ENCODE measurements at regions not wholly inside any gene's neighbourhood (a gene's known extent, or its start where the extent isn't known, plus 50 kb on each side); places are given as distances from the start of the nearest gene placed in this dataset.

DNA sequence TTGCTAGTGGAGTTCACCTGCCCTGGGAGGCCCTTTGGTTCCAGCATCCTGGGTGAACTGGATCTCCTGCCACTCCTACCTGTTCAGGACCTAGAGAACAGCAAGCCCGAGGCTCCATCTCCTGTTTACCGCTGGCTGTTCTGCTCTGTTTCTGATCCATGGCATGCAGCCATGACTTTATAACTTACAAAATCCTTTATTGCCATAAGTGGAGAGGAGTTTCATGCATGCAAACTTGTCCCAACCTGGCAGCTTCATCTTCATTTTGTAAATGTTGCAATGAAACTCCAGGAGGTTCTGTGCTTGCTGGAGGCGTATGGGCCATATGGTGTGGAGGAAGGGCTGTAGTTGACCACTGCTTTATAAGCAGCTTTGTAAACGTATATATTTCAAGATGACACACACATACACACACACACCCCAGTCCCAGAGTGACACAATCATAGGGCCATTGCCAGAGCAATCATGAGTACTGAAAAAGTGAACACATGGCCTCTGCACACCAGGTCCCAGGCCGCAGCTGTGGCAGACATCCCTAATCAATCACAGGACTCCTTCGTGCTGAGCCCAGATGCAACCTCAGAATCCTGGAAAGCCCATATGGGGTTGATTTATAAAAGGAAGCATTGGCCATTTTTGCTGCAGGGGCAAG is 69.0 kb downstream of the UBIAD1 start:
- Histone ChIP-seq H3K27me3 (ENCODE audit: insufficient read depth, poor library complexity, severe bottlenecking) (peaks cover 13% of the 10 kb centered on the region), H3K27ac (replicated peaks) (no peak overlapping the region), H3K4me3 (replicated peaks; ENCODE audit: insufficient read depth, low read length) (no peak overlapping the region)
- no peak for TF ChIP-seq GABPA (IDR thresholded peaks at IDR 0.05; ENCODE audit: low read depth)
- TF ChIP-seq SPI1 (IDR thresholded peaks at IDR 0.05; ENCODE audit: borderline replicate concordance, low read depth): no peak
- TF ChIP-seq, protein P1, sequence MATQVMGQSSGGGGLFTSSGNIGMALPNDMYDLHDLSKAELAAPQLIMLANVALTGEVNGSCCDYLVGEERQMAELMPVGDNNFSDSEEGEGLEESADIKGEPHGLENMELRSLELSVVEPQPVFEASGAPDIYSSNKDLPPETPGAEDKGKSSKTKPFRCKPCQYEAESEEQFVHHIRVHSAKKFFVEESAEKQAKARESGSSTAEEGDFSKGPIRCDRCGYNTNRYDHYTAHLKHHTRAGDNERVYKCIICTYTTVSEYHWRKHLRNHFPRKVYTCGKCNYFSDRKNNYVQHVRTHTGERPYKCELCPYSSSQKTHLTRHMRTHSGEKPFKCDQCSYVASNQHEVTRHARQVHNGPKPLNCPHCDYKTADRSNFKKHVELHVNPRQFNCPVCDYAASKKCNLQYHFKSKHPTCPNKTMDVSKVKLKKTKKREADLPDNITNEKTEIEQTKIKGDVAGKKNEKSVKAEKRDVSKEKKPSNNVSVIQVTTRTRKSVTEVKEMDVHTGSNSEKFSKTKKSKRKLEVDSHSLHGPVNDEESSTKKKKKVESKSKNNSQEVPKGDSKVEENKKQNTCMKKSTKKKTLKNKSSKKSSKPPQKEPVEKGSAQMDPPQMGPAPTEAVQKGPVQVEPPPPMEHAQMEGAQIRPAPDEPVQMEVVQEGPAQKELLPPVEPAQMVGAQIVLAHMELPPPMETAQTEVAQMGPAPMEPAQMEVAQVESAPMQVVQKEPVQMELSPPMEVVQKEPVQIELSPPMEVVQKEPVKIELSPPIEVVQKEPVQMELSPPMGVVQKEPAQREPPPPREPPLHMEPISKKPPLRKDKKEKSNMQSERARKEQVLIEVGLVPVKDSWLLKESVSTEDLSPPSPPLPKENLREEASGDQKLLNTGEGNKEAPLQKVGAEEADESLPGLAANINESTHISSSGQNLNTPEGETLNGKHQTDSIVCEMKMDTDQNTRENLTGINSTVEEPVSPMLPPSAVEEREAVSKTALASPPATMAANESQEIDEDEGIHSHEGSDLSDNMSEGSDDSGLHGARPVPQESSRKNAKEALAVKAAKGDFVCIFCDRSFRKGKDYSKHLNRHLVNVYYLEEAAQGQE (IDR thresholded peaks at IDR 0.05; ENCODE audit: insufficient replicate concordance, low read depth): no peak
- TF ChIP-seq POLR2AphosphoS5 (IDR thresholded peaks at IDR 0.05; ENCODE audit: low read depth): no peak
- TF ChIP-seq, protein P2, sequence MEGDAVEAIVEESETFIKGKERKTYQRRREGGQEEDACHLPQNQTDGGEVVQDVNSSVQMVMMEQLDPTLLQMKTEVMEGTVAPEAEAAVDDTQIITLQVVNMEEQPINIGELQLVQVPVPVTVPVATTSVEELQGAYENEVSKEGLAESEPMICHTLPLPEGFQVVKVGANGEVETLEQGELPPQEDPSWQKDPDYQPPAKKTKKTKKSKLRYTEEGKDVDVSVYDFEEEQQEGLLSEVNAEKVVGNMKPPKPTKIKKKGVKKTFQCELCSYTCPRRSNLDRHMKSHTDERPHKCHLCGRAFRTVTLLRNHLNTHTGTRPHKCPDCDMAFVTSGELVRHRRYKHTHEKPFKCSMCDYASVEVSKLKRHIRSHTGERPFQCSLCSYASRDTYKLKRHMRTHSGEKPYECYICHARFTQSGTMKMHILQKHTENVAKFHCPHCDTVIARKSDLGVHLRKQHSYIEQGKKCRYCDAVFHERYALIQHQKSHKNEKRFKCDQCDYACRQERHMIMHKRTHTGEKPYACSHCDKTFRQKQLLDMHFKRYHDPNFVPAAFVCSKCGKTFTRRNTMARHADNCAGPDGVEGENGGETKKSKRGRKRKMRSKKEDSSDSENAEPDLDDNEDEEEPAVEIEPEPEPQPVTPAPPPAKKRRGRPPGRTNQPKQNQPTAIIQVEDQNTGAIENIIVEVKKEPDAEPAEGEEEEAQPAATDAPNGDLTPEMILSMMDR (IDR thresholded peaks at IDR 0.05; ENCODE audit: insufficient read depth, low read length): no peak
- no peak for DNase-seq (ENCODE audit: low read depth in 1 of 2, low spot score in 1 of 2)

DNA sequence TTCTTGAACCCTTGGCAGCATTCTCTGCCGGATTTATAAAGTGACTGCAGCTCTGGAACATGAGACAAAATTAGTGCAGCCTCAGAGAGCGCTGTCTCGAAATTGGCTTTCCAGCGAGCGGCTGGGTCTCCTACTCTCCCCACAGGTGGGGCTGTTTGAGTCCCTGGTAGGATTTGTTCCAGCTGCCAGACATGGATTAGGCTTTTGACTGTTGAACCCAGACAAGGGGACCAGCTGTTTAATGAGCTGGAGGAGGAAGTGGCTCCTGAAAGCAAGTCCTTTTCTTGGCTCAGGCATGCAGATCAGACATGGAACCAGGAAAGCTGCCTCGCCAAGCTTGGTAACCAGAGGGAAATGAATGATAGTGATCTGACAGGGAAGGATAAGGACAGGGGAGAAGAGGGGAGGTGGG is 69.6 kb downstream of the UBIAD1 start:
- Histone ChIP-seq H3K4me3 (replicated peaks; ENCODE audit: insufficient read depth, low read length) (no peak overlapping the region), H3K27ac (replicated peaks) (no peak overlapping the region), H3K27me3 (ENCODE audit: insufficient read depth, poor library complexity, severe bottlenecking) (peaks cover 13% of the 10 kb centered on the region)
- TF ChIP-seq POLR2AphosphoS5 (IDR thresholded peaks at IDR 0.05; ENCODE audit: low read depth) (no peak), SPI1 (IDR thresholded peaks at IDR 0.05; ENCODE audit: borderline replicate concordance, low read depth) (no peak), GABPA (IDR thresholded peaks at IDR 0.05; ENCODE audit: low read depth) (no peak)
- TF ChIP-seq, protein P1 (IDR thresholded peaks at IDR 0.05; ENCODE audit: insufficient replicate concordance, low read depth): no peak
- DNase-seq (ENCODE audit: low read depth in 1 of 2, low spot score in 1 of 2): no peak

DNA sequence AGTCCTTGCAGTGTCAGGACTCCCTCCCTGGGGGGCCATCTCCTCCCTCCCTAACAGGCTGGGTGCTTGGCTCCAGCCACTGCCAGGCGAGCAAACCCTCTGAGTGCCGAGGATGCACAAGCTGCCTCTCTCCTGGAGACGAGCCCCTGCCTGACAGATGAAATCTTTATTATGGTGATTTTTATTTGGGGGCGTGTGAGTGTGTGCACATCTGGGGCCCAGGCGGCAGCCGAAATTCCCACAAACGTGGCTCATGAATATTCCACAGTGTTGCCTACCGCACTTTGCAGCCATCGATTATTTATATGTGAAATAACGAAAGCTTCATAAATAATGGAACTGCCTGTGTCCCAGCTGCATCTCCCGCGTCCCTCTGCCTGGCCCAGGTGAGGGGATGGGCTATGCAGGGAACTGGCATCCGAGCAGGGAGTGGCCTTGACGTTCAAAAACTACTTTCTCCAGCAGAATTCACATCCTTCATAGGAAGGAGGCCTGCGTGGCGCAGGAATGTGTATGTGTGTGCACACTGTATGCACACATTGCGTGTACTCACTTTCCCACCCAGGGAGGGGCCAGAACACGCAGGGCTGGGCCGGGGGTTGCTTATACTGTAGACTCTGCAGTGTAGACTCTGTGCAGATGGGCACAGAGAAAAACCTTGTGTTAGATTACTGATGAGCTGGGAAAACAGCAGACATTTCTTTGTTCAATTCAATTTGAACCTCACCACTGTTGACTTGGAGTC is 73.1 kb downstream of the UBIAD1 start:
- Histone ChIP-seq H3K27me3 (ENCODE audit: insufficient read depth, poor library complexity, severe bottlenecking) (peaks cover 3% of the 10 kb centered on the region), H3K27ac (replicated peaks) (no peak overlapping the region), H3K4me3 (replicated peaks; ENCODE audit: insufficient read depth, low read length) (no peak overlapping the region)
- DNase-seq (ENCODE audit: low read depth in 1 of 2, low spot score in 1 of 2): no peak
- no peak for TF ChIP-seq GABPA (IDR thresholded peaks at IDR 0.05; ENCODE audit: low read depth)
- TF ChIP-seq SPI1 (IDR thresholded peaks at IDR 0.05; ENCODE audit: borderline replicate concordance, low read depth): no peak
- no peak for TF ChIP-seq POLR2AphosphoS5 (IDR thresholded peaks at IDR 0.05; ENCODE audit: low read depth)
- TF ChIP-seq, protein P2 (IDR thresholded peaks at IDR 0.05; ENCODE audit: insufficient read depth, low read length): no peak
- TF ChIP-seq, protein P1 (IDR thresholded peaks at IDR 0.05; ENCODE audit: insufficient replicate concordance, low read depth): no peak

All from HL-60 (cell line).